A549 (cell line): ENCODE measurements at regions not wholly inside any gene's neighbourhood (a gene's known extent, or its start where the extent isn't known, plus 50 kb on each side); places are given as distances from the start of the nearest gene placed in this dataset.

Experiments
- ATAC-seq, 2 experiments: fragments of 200-7000 bp in 1 of 2; fragments of >200 bp in 1 of 2; cut with Nextera tagmentation in 1 of 2; cut with Tn5 transposase in 1 of 2; 3 replicates each; pipeline versions ENCODE4 v1.8.0 to v1.9.1; 2018 to 2020; ENCODE audit warnings: mild to moderate bottlenecking in 1 of 2, moderate library complexity in 1 of 2
- CTCF ChIA-PET: fragments of 300-600 bp; sonication (Branson Sonifier 250); formaldehyde crosslinking; extraction: SDS; loops from one replicate; lab custom pipeline; 2021; ENCODE audit warnings: antibody characterized with exemption, inconsistent platforms; lab: Yijun Ruan, JAX
- POLR2A ChIA-PET: fragments of 350-600 bp; formaldehyde crosslinking; extraction: SDS; loops from one replicate; lab custom pipeline; 2021; ENCODE audit warnings: antibody characterized with exemption, inconsistent platforms; lab: Yijun Ruan, JAX
- DNase-seq, 2 experiments: peaks; one replicate each; pipeline versions ENCODE4 v3.0.0 to v3.0.0-alpha.2; 2011 to 2016; ENCODE audit warnings: low read depth in 1 of 2, low spot score in 1 of 2
- FAIRE-seq: peaks from 2 replicates; lab custom pipeline; 2011; peaks lifted over from hg19 to GRCh38; lab: Jason Lieb, UNC
- H3K27ac ChIP-seq, 2 experiments: fragments of >200 bp; sonication (Bioruptor Twin); formaldehyde crosslinking; 3 replicates each; pipeline ENCODE4 v1.5.1; 2016 to 2017
- H3K4me1 ChIP-seq: fragments of >200 bp; sonication (Bioruptor Twin); formaldehyde crosslinking; 3 replicates; pipeline ENCODE4 v1.6.1; 2016
- H3K4me2 ChIP-seq: fragments of >200 bp; sonication (Bioruptor Twin); formaldehyde crosslinking; 3 replicates; pipeline ENCODE4 v1.6.1; 2016
- H3K4me3 ChIP-seq: fragments of >200 bp; sonication (Bioruptor Twin); formaldehyde crosslinking; 3 replicates; pipeline ENCODE4 v1.5.1; 2016
- H3K9me3 ChIP-seq: fragments of >200 bp; sonication (Bioruptor Twin); formaldehyde crosslinking; 3 replicates; pipeline ENCODE4 v1.6.1; 2016
- CEBPB ChIP-seq, 2 experiments: fragments of >200 bp in 1 of 2; sonication (Bioruptor Twin) in 1 of 2; formaldehyde crosslinking in 1 of 2; IDR thresholded peaks; 2 replicates each; pipeline ENCODE4 v1.6.1; 2012 to 2016
- EHF ChIP-seq: fragments of 250-450 bp; sonication (Bioruptor Pico); IDR thresholded peaks from 2 replicates; pipeline ENCODE4 v1.5.0; 2020; ENCODE audit warnings: mild to moderate bottlenecking
- FOSB ChIP-seq: fragments of 250-450 bp; sonication (Bioruptor Pico); IDR thresholded peaks from 2 replicates; pipeline ENCODE4 v1.5.0; 2020; ENCODE audit warnings: mild to moderate bottlenecking, moderate library complexity
- GATA3 ChIP-seq: IDR thresholded peaks from 2 replicates; pipeline ENCODE4 v1.6.1; 2012; ENCODE audit warnings: borderline replicate concordance
- KDM5A ChIP-seq: fragments of 200-600 bp; sonication (generic); IDR thresholded peaks from 2 replicates; pipeline ENCODE4 v1.6.1; 2016; ENCODE audit warnings: antibody characterized with exemption, mild to moderate bottlenecking
- POLR2A ChIP-seq: IDR thresholded peaks from 2 replicates; pipeline ENCODE4 v1.6.1; 2012; ENCODE audit warnings: mild to moderate bottlenecking, low read length
- POLR2AphosphoS2 ChIP-seq: conservative IDR thresholded peaks from 2 replicates; pipeline ENCODE4 v1.6.1; 2012; ENCODE audit warnings: low read length, improper control_type of control experiment, inconsistent platforms
- RARB ChIP-seq: fragments of 250-450 bp; sonication (Bioruptor Pico); IDR thresholded peaks from 2 replicates; pipeline ENCODE4 v1.8.0; 2021; ENCODE audit warnings: mild to moderate bottlenecking, moderate library complexity
- REST ChIP-seq: fragments of 200-600 bp; sonication (generic); IDR thresholded peaks from 2 replicates; pipeline ENCODE4 v1.6.1; 2016; ENCODE audit warnings: antibody characterized with exemption, mild to moderate bottlenecking, moderate library complexity
- RFX5 ChIP-seq: fragments of 450-650 bp; IDR thresholded peaks from 2 replicates; pipeline ENCODE4 v1.7.1; 2014; ENCODE audit warnings: antibody characterized with exemption, mild to moderate bottlenecking, moderate library complexity
- TFCP2L1 ChIP-seq: fragments of 250-450 bp; sonication (Bioruptor Pico); IDR thresholded peaks from 2 replicates; pipeline ENCODE4 v1.5.0; 2021; ENCODE audit warnings: mild to moderate bottlenecking
- TP53 ChIP-seq: fragments of 250-450 bp; sonication (Bioruptor Pico); IDR thresholded peaks from 2 replicates; pipeline ENCODE4 v1.5.0; 2021; ENCODE audit warnings: mild to moderate bottlenecking, moderate library complexity
- ZC3H11A ChIP-seq: fragments of 450-650 bp; IDR thresholded peaks from 2 replicates; pipeline ENCODE4 v1.6.1; 2014; ENCODE audit warnings: antibody characterized with exemption, mild to moderate bottlenecking
- ZFP36 ChIP-seq: fragments of 450-650 bp; IDR thresholded peaks from 2 replicates; pipeline ENCODE4 v1.6.1; 2014; ENCODE audit warnings: borderline replicate concordance; ENCODE audit not compliant: partially characterized antibody
- ZNF302 ChIP-seq: fragments of 250-450 bp; sonication (Bioruptor Pico); IDR thresholded peaks from 2 replicates; pipeline ENCODE4 v1.9.0; 2021; ENCODE audit warnings: inconsistent platforms, mild to moderate bottlenecking, moderate library complexity
- WGBS: methylation state at CpG from one replicate; pipeline ENCODE4 v1.1.6; 2017; ENCODE audit errors: missing lambda C conversion rate; 5-methylcytosine and 5-hydroxymethylcytosine counted together
- TF ChIP-seq, protein P1 (sequence below): IDR thresholded peaks from 2 replicates; pipeline ENCODE4 v1.6.1; 2012
- TF ChIP-seq, protein P2 (sequence below): fragments of 250-450 bp; sonication (Bioruptor Pico); IDR thresholded peaks from 2 replicates; pipeline ENCODE4 v1.5.0; 2020; ENCODE audit warnings: low read depth, mild to moderate bottlenecking, moderate library complexity
- TF ChIP-seq, protein P3 (sequence below): IDR thresholded peaks from 2 replicates; pipeline ENCODE4 v1.6.1; 2012; ENCODE audit warnings: low read depth, borderline replicate concordance
- TF ChIP-seq, protein P4 (sequence below): fragments of 250-450 bp; sonication (Bioruptor Pico); IDR thresholded peaks from 2 replicates; pipeline ENCODE4 v1.5.0; 2021; ENCODE audit warnings: mild to moderate bottlenecking, moderate library complexity, borderline replicate concordance

- no peak for TF ChIP-seq RARB (CRISPR knock-in tag)
- TF ChIP-seq, all 56 proteins: peak for 0
Observed at GRCh38 chr21:38649120-38649519, 150.8 kb upstream of the ERG start (continued).

DNA sequence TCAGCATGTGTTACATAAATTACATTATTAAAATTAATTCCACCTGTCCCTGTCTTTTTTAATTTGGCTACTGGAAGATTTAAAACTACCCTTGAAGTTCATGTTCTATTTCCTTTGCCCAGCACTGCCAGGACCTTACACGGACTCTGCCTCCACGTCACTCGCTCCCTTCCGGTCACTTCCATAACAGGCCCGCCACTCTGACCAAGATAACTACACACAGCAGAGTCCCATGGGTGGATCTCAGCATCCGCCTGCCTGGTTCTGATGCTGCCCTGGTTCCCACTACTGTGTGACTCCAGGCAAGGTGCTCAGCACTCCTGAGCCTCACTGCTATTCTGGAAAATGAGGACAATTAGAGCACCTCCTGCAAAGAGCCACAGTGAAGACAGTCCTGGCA is 153.3 kb upstream of the ERG start:
- POLR2A ChIA-PET = no interaction called here
- ATAC-seq (no peak), FAIRE-seq (no peak), DNase-seq (no peak)
- Histone ChIP-seq H3K4me3 (no peak overlapping the region), H3K4me1 (no peaks in the 10 kb centered on the region), H3K4me2 (no peak overlapping the region), H3K9me3 (no peaks in the 10 kb centered on the region), H3K27ac (no peak overlapping the region)
- CTCF ChIA-PET = no interaction called here
- TF ChIP-seq, protein P1, sequence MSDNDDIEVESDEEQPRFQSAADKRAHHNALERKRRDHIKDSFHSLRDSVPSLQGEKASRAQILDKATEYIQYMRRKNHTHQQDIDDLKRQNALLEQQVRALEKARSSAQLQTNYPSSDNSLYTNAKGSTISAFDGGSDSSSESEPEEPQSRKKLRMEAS = no peak
- no peak for TF ChIP-seq FOSB (CRISPR knock-in tag)
- no peak for TF ChIP-seq TP53 (CRISPR knock-in tag)
- WGBS = 60% methylated on average over 5 of the region's 6 CpGs

GRCh38 chr21:38652396-38652795 is 153.3 kb upstream of the ETS2 start:
- no peak for FAIRE-seq
- 5% methylated on average over 6 of the region's 6 CpGs for WGBS
- Histone ChIP-seq H3K4me3 (no peak overlapping the region), H3K9me3 (no peaks in the 10 kb centered on the region), H3K4me1 (no peaks in the 10 kb centered on the region), H3K4me2 (no peak overlapping the region), H3K27ac (no peak overlapping the region)
- ATAC-seq = no peak
- POLR2A ChIA-PET = no interaction called here
- TF ChIP-seq, protein P2, sequence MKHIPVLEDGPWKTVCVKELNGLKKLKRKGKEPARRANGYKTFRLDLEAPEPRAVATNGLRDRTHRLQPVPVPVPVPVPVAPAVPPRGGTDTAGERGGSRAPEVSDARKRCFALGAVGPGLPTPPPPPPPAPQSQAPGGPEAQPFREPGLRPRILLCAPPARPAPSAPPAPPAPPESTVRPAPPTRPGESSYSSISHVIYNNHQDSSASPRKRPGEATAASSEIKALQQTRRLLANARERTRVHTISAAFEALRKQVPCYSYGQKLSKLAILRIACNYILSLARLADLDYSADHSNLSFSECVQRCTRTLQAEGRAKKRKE (CRISPR knock-in tag) = no peak
- TF ChIP-seq GATA3 (no peak), POLR2AphosphoS2 (no peak), RFX5 (no peak), KDM5A (no peak), REST (no peak), ZC3H11A (no peak), POLR2A (no peak), ZNF302 (CRISPR knock-in tag) (no peak), ZFP36 (no peak), CEBPB (IDR thresholded peaks at IDR 0.05) (no peak), EHF (CRISPR knock-in tag) (no peak), TFCP2L1 (CRISPR knock-in tag) (no peak)
- TF ChIP-seq, protein P3, sequence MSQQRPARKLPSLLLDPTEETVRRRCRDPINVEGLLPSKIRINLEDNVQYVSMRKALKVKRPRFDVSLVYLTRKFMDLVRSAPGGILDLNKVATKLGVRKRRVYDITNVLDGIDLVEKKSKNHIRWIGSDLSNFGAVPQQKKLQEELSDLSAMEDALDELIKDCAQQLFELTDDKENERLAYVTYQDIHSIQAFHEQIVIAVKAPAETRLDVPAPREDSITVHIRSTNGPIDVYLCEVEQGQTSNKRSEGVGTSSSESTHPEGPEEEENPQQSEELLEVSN = no peak
- TF ChIP-seq, protein P4, sequence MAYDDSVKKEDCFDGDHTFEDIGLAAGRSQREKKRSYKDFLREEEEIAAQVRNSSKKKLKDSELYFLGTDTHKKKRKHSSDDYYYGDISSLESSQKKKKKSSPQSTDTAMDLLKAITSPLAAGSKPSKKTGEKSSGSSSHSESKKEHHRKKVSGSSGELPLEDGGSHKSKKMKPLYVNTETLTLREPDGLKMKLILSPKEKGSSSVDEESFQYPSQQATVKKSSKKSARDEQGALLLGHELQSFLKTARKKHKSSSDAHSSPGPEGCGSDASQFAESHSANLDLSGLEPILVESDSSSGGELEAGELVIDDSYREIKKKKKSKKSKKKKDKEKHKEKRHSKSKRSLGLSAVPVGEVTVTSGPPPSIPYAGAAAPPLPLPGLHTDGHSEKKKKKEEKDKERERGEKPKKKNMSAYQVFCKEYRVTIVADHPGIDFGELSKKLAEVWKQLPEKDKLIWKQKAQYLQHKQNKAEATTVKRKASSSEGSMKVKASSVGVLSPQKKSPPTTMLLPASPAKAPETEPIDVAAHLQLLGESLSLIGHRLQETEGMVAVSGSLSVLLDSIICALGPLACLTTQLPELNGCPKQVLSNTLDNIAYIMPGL (CRISPR knock-in tag) = no peak
- CTCF ChIA-PET = no interaction called here
- DNase-seq = no peak
